NCI-H1436 (cell line): ENCODE measurements at regions not wholly inside any gene's neighbourhood (a gene's known extent, or its start where the extent isn't known, plus 50 kb on each side); places are given as distances from the start of the nearest gene placed in this dataset.
A peak's percentile ranks its signal among the peaks of the same experiment; 100 is the strongest.
"Not testable (repeated sequence)": the region's sequence is repeated elsewhere in the genome, so short reads cannot be mapped to it uniquely, and the experiment has no call there.

Experiments used
- DNase-seq: peaks from one replicate; lab custom pipeline; 2025; lab: John Stamatoyannopoulos, UW

GRCh38 chr1:185681034-185681633 lies 53.1 kb upstream of the HMCN1 start:
- DNase-seq, result peak; percentile 24

GRCh38 chr1:185680453-185680852 lies 53.7 kb upstream of the HMCN1 start:
- no peak for DNase-seq

GRCh38 chr1:185679220-185679619 lies 55.0 kb upstream of the HMCN1 start:
- DNase-seq, result no peak

GRCh38 chr1:185676969-185677368 lies 57.2 kb upstream of the HMCN1 start:
- no peak for DNase-seq

GRCh38 chr1:185674201-185674600 lies 60.0 kb upstream of the HMCN1 start:
- DNase-seq, result no peak

GRCh38 chr1:185672719-185673360 lies 61.4 kb upstream of the HMCN1 start:
- no peak for DNase-seq

- DNase-seq, result peak; percentile 18
Measured at GRCh38 chr1:185670187-185670627, 64.0 kb upstream of the HMCN1 start.

GRCh38 chr1:185668013-185668412 lies 66.2 kb upstream of the HMCN1 start:
- DNase-seq, result no peak

- no peak for DNase-seq
Measured at GRCh38 chr1:185666582-185666981, 67.6 kb upstream of the HMCN1 start.

- DNase-seq, result no peak
Measured at GRCh38 chr1:185663771-185664296, 70.4 kb upstream of the HMCN1 start.

- DNase-seq, result no peak
Measured at GRCh38 chr1:185663332-185663731, 70.9 kb upstream of the HMCN1 start.

- no peak for DNase-seq
Measured at GRCh38 chr1:185661971-185662370, 72.2 kb upstream of the HMCN1 start.

GRCh38 chr1:185656663-185657062 lies 77.5 kb upstream of the HMCN1 start:
- no peak for DNase-seq

- DNase-seq, result no peak
Measured at GRCh38 chr1:185654952-185655314, 79.3 kb upstream of the HMCN1 start.

GRCh38 chr1:185654199-185654951 lies 79.8 kb upstream of the HMCN1 start:
- DNase-seq, result no peak

GRCh38 chr1:185653615-185654014 lies 80.6 kb upstream of the HMCN1 start:
- no peak for DNase-seq

- no peak for DNase-seq
Measured at GRCh38 chr1:185652348-185652747, 81.8 kb upstream of the HMCN1 start.

GRCh38 chr1:185650602-185651230 lies 83.5 kb upstream of the HMCN1 start:
- DNase-seq, result no peak

GRCh38 chr1:185648858-185649589 lies 85.2 kb upstream of the HMCN1 start:
- DNase-seq, result no peak

- not testable (repeated sequence) for DNase-seq
Measured at GRCh38 chr1:185647597-185648267, 86.5 kb upstream of the HMCN1 start.

- no peak for DNase-seq
Measured at GRCh38 chr1:185646202-185646683, 87.9 kb upstream of the HMCN1 start.
